DOHH2 (cell line): ENCODE measurements at regions not wholly inside any gene's neighbourhood (a gene's known extent, or its start where the extent isn't known, plus 50 kb on each side); places are given as distances from the start of the nearest gene placed in this dataset.

Experiments
- H3F3A ChIP-seq: fragments of 200-600 bp; sonication (generic), shearing (Covaris generic); 2 replicates; pipeline ENCODE4 v1.6.0; 2016; ENCODE audit warnings: antibody characterized with exemption, mild to moderate bottlenecking; ENCODE audit not compliant: control insufficient read depth, insufficient read depth
- H3K27ac ChIP-seq: fragments of 200-600 bp; sonication (generic); 2 replicates; pipeline ENCODE4 v1.5.1; 2014; ENCODE audit warnings: low read depth, mild to moderate bottlenecking, low read length, moderate library complexity
- H3K27me3 ChIP-seq: fragments of 200-600 bp; sonication (generic); 2 replicates; pipeline ENCODE4 v1.6.1; 2014; ENCODE audit warnings: mild to moderate bottlenecking, low read length, mixed read lengths; ENCODE audit not compliant: control insufficient read depth
- H3K36me3 ChIP-seq: fragments of 200-600 bp; sonication (generic); 2 replicates; pipeline ENCODE4 v1.6.1; 2014; ENCODE audit warnings: mild to moderate bottlenecking, low read length, moderate library complexity, mixed read lengths; ENCODE audit not compliant: control insufficient read depth
- H3K4me1 ChIP-seq: fragments of 200-600 bp; sonication (generic); 2 replicates; pipeline ENCODE4 v1.6.1; 2014; ENCODE audit warnings: mild to moderate bottlenecking, low read length, mixed read lengths; ENCODE audit not compliant: control insufficient read depth
- H3K4me2 ChIP-seq: fragments of 200-600 bp; sonication (generic); 2 replicates; pipeline ENCODE4 v1.6.0; 2014; ENCODE audit warnings: mild to moderate bottlenecking, low read length, moderate library complexity
- H3K4me3 ChIP-seq: fragments of 200-600 bp; sonication (generic); 2 replicates; pipeline ENCODE4 v1.5.1; 2014; ENCODE audit warnings: mild to moderate bottlenecking, low read length, mixed read lengths
- H3K79me2 ChIP-seq: fragments of 200-600 bp; sonication (generic); 2 replicates; pipeline ENCODE4 v1.6.1; 2014; ENCODE audit warnings: mild to moderate bottlenecking, low read length, mixed read lengths; ENCODE audit not compliant: control insufficient read depth
- H3K9me2 ChIP-seq: fragments of 200-600 bp; sonication (generic); replicated peaks from 2 replicates; pipeline ENCODE4 v1.6.1; 2014; ENCODE audit warnings: mild to moderate bottlenecking, low read length, mixed read lengths; ENCODE audit not compliant: control insufficient read depth
- H3K9me3 ChIP-seq: fragments of 200-600 bp; sonication (generic); 2 replicates; pipeline ENCODE4 v1.6.1; 2014; ENCODE audit warnings: antibody characterized with exemption, low read length, mixed read lengths; ENCODE audit not compliant: control insufficient read depth, insufficient read depth
- H4K20me1 ChIP-seq: fragments of 200-600 bp; sonication (generic); 2 replicates; pipeline ENCODE4 v1.6.0; 2014; ENCODE audit warnings: low read depth, mild to moderate bottlenecking, antibody characterized with exemption, low read length, moderate library complexity; ENCODE audit not compliant: control insufficient read depth, insufficient read depth
- EZH2phosphoT487 ChIP-seq: fragments of 200-600 bp; sonication (generic); IDR thresholded peaks from 2 replicates; pipeline ENCODE4 v1.6.1; 2017; ENCODE audit warnings: borderline replicate concordance, mild to moderate bottlenecking, antibody characterized with exemption, low read length, moderate library complexity, mixed read lengths
- TF ChIP-seq, protein P1 (sequence below): fragments of 200-600 bp; sonication (generic); IDR thresholded peaks from one replicate; pipeline ENCODE4 v1.5.1; 2014; ENCODE audit warnings: antibody characterized with exemption, mild to moderate bottlenecking, low read depth, low read length; ENCODE audit not compliant: poor library complexity, severe bottlenecking

DNA sequence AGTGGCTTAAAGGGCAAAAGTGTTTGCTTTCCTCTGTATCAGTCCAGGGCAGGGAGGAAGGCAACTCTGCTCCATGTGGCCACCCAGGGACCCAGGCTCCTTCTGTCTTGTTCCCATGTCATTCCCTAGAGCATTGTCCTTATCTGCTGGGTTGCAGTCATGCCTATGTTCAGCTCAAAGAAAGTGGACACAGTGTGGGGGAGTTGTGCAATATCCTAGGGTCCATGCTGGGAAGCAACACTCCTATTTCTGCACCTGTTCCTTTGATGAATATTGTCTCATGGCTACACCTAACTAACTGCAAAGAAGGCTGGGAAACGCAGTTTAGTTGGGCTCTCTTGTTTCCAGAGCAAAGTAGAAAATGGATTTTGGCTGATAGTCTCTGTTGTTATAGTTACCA lies 107.0 kb upstream of the OTUD4 start:
- H3K4me2 ChIP-seq, result no peak overlapping the region
- no peak overlapping the region for H3K4me3 ChIP-seq
- no peaks in the 10 kb centered on the region for H3F3A ChIP-seq
- H3K9me3 ChIP-seq, result no peaks in the 10 kb centered on the region
- TF ChIP-seq, protein P1, sequence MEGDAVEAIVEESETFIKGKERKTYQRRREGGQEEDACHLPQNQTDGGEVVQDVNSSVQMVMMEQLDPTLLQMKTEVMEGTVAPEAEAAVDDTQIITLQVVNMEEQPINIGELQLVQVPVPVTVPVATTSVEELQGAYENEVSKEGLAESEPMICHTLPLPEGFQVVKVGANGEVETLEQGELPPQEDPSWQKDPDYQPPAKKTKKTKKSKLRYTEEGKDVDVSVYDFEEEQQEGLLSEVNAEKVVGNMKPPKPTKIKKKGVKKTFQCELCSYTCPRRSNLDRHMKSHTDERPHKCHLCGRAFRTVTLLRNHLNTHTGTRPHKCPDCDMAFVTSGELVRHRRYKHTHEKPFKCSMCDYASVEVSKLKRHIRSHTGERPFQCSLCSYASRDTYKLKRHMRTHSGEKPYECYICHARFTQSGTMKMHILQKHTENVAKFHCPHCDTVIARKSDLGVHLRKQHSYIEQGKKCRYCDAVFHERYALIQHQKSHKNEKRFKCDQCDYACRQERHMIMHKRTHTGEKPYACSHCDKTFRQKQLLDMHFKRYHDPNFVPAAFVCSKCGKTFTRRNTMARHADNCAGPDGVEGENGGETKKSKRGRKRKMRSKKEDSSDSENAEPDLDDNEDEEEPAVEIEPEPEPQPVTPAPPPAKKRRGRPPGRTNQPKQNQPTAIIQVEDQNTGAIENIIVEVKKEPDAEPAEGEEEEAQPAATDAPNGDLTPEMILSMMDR, result no peak
- no peak for TF ChIP-seq EZH2phosphoT487
- no peaks in the 10 kb centered on the region for H3K79me2 ChIP-seq
- no peaks in the 10 kb centered on the region for H3K9me2 ChIP-seq
- no peaks in the 10 kb centered on the region for H3K4me1 ChIP-seq
- no peaks in the 10 kb centered on the region for H3K36me3 ChIP-seq
- no peak overlapping the region for H3K27ac ChIP-seq
- H4K20me1 ChIP-seq, result no peaks in the 10 kb centered on the region
- H3K27me3 ChIP-seq, result no peaks in the 10 kb centered on the region

DNA sequence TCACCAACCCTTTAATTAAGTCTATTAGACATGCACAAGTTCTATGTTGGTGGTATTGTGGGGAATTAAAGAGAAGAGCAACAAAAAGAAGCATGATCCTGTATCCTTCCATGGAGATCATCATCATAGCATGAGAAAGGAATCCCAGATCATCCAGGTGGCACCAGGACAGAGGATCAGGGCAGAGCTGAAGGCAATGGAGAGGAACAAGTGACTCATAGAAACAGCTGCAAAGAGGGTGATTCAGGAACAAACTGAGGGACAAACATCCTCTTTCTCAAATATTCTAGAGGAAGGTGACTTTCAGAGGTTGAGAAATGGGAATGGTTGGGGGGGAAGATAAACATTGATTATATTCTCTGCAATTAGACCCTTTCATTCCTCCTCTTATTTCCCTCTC lies 105.5 kb upstream of the OTUD4 start:
- H3K4me3 ChIP-seq, result no peak overlapping the region
- H3K27ac ChIP-seq, result no peak overlapping the region
- no peaks in the 10 kb centered on the region for H3K27me3 ChIP-seq
- H3K4me1 ChIP-seq, result no peaks in the 10 kb centered on the region
- H3K36me3 ChIP-seq, result no peaks in the 10 kb centered on the region
- H3K79me2 ChIP-seq, result no peaks in the 10 kb centered on the region
- no peaks in the 10 kb centered on the region for H3F3A ChIP-seq
- no peak overlapping the region for H3K4me2 ChIP-seq
- TF ChIP-seq, protein P1, result no peak
- TF ChIP-seq EZH2phosphoT487, result no peak
- H3K9me3 ChIP-seq, result no peaks in the 10 kb centered on the region
- no peaks in the 10 kb centered on the region for H4K20me1 ChIP-seq
- no peaks in the 10 kb centered on the region for H3K9me2 ChIP-seq

DNA sequence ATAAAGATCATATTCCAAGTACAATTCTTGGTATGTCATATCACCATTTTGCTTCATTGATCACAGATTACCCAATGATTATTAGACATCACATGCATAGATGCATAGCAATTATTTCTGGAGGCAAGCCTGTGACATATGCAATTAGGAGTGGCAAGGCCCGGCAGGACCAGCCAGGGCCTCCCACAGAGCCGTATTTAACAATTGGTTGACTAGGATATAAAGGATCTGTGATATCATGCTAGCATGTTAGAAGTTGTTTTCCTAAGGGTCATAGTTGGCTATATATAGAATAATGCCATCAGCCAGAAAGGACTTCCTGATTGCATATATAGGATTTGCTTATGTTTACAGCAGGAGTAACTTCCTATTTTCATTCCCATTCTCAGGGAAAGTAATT lies 103.5 kb upstream of the OTUD4 start:
- Histone ChIP-seq H4K20me1 (no peaks in the 10 kb centered on the region), H3K36me3 (no peaks in the 10 kb centered on the region), H3K4me2 (no peak overlapping the region), H3K9me3 (no peaks in the 10 kb centered on the region), H3K27me3 (no peaks in the 10 kb centered on the region), H3K27ac (no peak overlapping the region), H3K4me1 (no peaks in the 10 kb centered on the region), H3K4me3 (no peak overlapping the region), H3F3A (no peaks in the 10 kb centered on the region), H3K79me2 (no peaks in the 10 kb centered on the region), H3K9me2 (no peaks in the 10 kb centered on the region)
- TF ChIP-seq, protein P1, result no peak
- no peak for TF ChIP-seq EZH2phosphoT487

DNA sequence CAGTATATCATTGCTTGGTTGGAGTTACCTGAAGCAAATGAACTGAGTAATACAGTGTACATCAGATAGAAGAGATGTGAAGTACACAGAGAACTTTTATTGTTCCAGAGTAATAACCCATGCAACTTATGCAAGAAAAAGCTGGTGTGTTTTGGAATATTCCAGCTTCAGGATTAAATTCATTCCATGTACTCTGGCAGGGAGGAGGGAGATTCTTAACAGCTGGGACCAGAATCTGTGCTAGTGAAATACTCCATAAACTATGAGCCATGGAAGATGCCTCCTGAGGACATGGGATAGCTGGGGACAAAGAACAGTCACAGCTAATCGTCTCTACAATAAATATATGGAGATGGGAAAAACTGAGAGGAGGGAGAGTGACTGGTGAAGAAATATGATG lies 101.6 kb upstream of the OTUD4 start:
- H3F3A ChIP-seq, result no peaks in the 10 kb centered on the region
- TF ChIP-seq EZH2phosphoT487, result no peak
- TF ChIP-seq, protein P1, result no peak
- no peaks in the 10 kb centered on the region for H3K36me3 ChIP-seq
- no peaks in the 10 kb centered on the region for H3K4me1 ChIP-seq
- H3K9me2 ChIP-seq, result no peaks in the 10 kb centered on the region
- H3K79me2 ChIP-seq, result no peaks in the 10 kb centered on the region
- no peak overlapping the region for H3K4me3 ChIP-seq
- H3K9me3 ChIP-seq, result no peaks in the 10 kb centered on the region
- H3K27me3 ChIP-seq, result no peaks in the 10 kb centered on the region
- no peaks in the 10 kb centered on the region for H4K20me1 ChIP-seq
- no peak overlapping the region for H3K27ac ChIP-seq
- H3K4me2 ChIP-seq, result no peak overlapping the region
